Amniotic epithelial cell (primary cell): ENCODE measurements at regions not wholly inside any gene's neighbourhood (a gene's known extent, or its start where the extent isn't known, plus 50 kb on each side); places are given as distances from the start of the nearest gene placed in this dataset.

Experiments
- DNase-seq: peaks from one replicate; pipeline ENCODE4 v3.0.0-alpha.2; 2010; ENCODE audit warnings: low read depth

- DNase-seq, result no peak
These were observed 176.3 kb upstream of the PARP11 start for GRCh38 chr12:4049298-4050080.

- DNase-seq, result no peak
These were observed 174.2 kb upstream of the PARP11 start for GRCh38 chr12:4047421-4047820.

GRCh38 chr12:4046495-4046840 is 173.3 kb upstream of the PARP11 start:
- DNase-seq, result no peak

GRCh38 chr12:4045786-4046494 is 172.7 kb upstream of the PARP11 start:
- DNase-seq, result no peak

GRCh38 chr12:4044736-4045730 is 171.8 kb upstream of the PARP11 start:
- DNase-seq, result no peak

GRCh38 chr12:4044101-4044500 is 170.9 kb upstream of the PARP11 start:
- no peak for DNase-seq

- no peak for DNase-seq
These were observed 168.1 kb upstream of the PARP11 start for GRCh38 chr12:4041187-4041885.

GRCh38 chr12:4039931-4040330 is 166.7 kb upstream of the PARP11 start:
- peak; percentile 17 for DNase-seq

- DNase-seq, result peak; percentile 44
These were observed 164.6 kb upstream of the PARP11 start for GRCh38 chr12:4037747-4038312.

- DNase-seq, result peak; percentile 36
These were observed 163.6 kb upstream of the PARP11 start for GRCh38 chr12:4036671-4037271.

GRCh38 chr12:4034921-4035320 is 161.7 kb upstream of the PARP11 start:
- DNase-seq, result no peak

- peak; percentile 39 for DNase-seq
These were observed 159.9 kb upstream of the PARP11 start for GRCh38 chr12:4032924-4033615.

GRCh38 chr12:4031703-4032291 is 158.6 kb upstream of the PARP11 start:
- peak; percentile 76 for DNase-seq

GRCh38 chr12:4030929-4031702 is 157.9 kb upstream of the PARP11 start:
- peak; percentile 98 for DNase-seq

GRCh38 chr12:4027412-4027811 is 154.2 kb upstream of the PARP11 start:
- DNase-seq, result no peak

- DNase-seq, result no peak
These were observed 153.3 kb upstream of the PARP11 start for GRCh38 chr12:4026517-4026916.

GRCh38 chr12:4026020-4026358 is 152.8 kb upstream of the PARP11 start:
- peak; percentile 42 for DNase-seq

- no peak for DNase-seq
These were observed 152.2 kb upstream of the PARP11 start for GRCh38 chr12:4025181-4026019.
